ENCODE measurements at regions not wholly inside any gene's neighbourhood (a gene's known extent, or its start where the extent isn't known, plus 50 kb on each side); places are given as distances from the start of the nearest gene placed in this dataset.

DNA sequence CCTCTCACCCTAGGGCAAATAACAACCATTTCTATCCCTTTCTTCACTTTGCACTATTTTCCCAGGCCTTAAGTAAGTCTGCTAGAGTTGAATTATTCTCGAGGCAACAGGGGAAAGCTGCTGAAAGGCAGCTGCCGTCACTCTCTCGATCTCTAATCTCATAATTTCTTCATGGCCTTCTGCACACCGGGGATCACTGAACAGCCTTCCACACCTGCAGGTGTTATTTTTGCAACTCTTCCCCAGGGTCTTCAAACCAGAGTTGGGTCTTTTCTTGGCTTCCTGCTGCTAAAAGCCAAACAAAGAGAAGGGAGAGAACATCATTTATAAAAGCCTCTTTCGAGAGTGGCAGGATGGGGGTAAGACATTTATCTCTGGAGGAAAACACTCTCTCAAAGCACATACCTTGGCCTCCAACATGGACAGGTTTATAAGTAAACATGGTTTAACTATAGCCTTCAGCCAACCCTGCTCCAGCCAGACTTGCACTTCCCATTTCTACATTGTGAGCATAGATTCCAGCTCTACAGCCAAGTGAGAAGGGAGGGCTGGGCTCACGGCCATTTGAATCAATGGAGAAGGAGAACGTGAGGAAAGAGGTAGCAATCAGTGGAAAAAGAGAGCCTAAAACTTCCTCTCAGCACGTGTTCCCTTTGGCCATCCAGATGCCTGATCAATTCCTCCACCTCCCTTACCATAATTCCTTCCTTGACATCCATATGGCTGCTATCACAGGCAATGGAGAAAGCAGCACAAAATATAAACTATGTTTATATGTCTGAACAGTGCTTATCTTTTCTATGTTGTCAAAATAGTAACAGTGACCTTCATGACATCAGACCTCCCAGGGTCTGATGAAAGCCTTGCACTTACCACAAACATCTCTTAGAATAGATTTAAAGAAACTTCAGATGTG, 464.9 kb downstream of the TLE1 start:
- no peak overlapping the region for H3K27ac ChIP-seq
- TF ChIP-seq, protein P1, sequence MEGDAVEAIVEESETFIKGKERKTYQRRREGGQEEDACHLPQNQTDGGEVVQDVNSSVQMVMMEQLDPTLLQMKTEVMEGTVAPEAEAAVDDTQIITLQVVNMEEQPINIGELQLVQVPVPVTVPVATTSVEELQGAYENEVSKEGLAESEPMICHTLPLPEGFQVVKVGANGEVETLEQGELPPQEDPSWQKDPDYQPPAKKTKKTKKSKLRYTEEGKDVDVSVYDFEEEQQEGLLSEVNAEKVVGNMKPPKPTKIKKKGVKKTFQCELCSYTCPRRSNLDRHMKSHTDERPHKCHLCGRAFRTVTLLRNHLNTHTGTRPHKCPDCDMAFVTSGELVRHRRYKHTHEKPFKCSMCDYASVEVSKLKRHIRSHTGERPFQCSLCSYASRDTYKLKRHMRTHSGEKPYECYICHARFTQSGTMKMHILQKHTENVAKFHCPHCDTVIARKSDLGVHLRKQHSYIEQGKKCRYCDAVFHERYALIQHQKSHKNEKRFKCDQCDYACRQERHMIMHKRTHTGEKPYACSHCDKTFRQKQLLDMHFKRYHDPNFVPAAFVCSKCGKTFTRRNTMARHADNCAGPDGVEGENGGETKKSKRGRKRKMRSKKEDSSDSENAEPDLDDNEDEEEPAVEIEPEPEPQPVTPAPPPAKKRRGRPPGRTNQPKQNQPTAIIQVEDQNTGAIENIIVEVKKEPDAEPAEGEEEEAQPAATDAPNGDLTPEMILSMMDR (conservative IDR thresholded peaks at IDR 0.05): no peak
- no peak for TF ChIP-seq ZFX (IDR thresholded peaks at IDR 0.05)

GRCh38 chr9:81214975-81215374, 474.4 kb downstream of the TLE1 start:
- no peak for TF ChIP-seq ZFX (IDR thresholded peaks at IDR 0.05)
- TF ChIP-seq, protein P1 (conservative IDR thresholded peaks at IDR 0.05): no peak
- no peak overlapping the region for H3K27ac ChIP-seq

DNA sequence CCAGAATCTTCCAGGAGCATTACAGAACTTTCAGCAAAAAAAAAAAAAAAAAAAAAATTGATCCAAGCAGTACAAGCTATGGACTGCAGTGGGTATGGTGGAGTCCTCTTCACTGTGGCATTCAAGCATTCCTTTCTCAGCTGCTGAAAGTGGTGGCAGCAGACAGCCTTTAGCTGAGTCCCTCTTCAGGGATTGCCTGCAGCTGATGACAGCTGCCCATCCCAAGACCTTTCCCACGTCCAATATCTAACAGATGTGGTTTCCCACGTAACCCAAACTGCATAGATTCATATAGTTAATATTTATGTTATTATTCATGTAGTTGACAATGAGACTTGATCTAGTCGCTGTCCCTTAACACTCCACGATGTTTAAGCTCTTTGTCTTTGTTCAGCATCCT, 475.9 kb downstream of the TLE1 start:
- H3K27ac ChIP-seq: no peak overlapping the region
- TF ChIP-seq ZFX (IDR thresholded peaks at IDR 0.05): no peak
- TF ChIP-seq, protein P1 (conservative IDR thresholded peaks at IDR 0.05): no peak

DNA sequence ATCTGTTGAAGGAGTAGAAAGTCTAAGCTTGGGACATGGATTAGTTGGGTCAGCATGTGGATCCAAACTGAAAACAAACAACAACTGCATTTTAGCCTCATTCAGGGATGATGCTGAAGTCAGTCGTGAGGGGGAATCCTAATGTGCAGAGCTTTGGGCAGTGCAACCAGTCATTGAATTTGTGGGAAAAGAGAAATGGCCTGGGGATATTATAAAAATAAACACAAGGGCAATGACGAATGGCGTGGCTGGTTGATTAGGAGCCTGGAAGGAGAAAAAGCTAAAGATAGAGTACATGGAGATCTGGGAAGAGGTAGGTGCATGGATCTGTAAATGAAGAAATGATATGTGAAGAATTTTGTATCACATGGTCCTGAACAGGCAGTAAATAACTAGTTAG, 477.6 kb downstream of the TLE1 start:
- no peak for TF ChIP-seq ZFX (IDR thresholded peaks at IDR 0.05)
- TF ChIP-seq, protein P1 (conservative IDR thresholded peaks at IDR 0.05): no peak
- no peak overlapping the region for H3K27ac ChIP-seq

GRCh38 chr9:81207651-81208050, 481.7 kb downstream of the TLE1 start:
- TF ChIP-seq, protein P1 (conservative IDR thresholded peaks at IDR 0.05): no peak
- TF ChIP-seq ZFX (IDR thresholded peaks at IDR 0.05): no peak
- no peak overlapping the region for H3K27ac ChIP-seq

GRCh38 chr9:81202292-81202691, 487.1 kb downstream of the TLE1 start:
- no peak for TF ChIP-seq ZFX (IDR thresholded peaks at IDR 0.05)
- TF ChIP-seq, protein P1 (conservative IDR thresholded peaks at IDR 0.05): no peak
- no peak overlapping the region for H3K27ac ChIP-seq

DNA sequence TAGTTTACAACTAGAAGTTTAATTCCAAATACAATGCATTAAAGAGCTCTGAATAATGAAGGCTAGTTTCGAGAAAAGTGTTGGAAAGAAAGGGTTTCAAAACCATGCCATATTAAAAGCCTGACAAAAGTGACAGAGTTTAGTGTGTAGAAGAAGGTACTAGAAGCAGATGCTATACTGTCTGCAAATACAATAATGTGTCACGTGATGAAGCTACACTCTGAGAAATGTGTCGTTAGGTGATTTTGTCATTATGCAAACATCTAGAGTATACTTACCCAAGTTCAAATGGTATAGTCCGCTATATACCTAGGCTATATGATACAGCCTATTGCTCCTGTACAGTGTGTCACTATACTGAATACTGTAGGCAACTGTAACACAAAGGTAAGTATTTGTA, 494.1 kb downstream of the TLE1 start:
- H3K27ac ChIP-seq: no peak overlapping the region
- no peak for TF ChIP-seq ZFX (IDR thresholded peaks at IDR 0.05)
- TF ChIP-seq, protein P1 (conservative IDR thresholded peaks at IDR 0.05): no peak

Data from C4-2B (cell line).